COLO668 (cell line): ENCODE measurements at regions not wholly inside any gene's neighbourhood (a gene's known extent, or its start where the extent isn't known, plus 50 kb on each side); places are given as distances from the start of the nearest gene placed in this dataset.
"Not testable (repeated sequence)": the region's sequence is repeated elsewhere in the genome, so short reads cannot be mapped to it uniquely, and the experiment has no call there.

Experiments
- DNase-seq: peaks from one replicate; lab custom pipeline; 2025; ENCODE audit not compliant: unreplicated experiment; lab: John Stamatoyannopoulos, UW

DNA sequence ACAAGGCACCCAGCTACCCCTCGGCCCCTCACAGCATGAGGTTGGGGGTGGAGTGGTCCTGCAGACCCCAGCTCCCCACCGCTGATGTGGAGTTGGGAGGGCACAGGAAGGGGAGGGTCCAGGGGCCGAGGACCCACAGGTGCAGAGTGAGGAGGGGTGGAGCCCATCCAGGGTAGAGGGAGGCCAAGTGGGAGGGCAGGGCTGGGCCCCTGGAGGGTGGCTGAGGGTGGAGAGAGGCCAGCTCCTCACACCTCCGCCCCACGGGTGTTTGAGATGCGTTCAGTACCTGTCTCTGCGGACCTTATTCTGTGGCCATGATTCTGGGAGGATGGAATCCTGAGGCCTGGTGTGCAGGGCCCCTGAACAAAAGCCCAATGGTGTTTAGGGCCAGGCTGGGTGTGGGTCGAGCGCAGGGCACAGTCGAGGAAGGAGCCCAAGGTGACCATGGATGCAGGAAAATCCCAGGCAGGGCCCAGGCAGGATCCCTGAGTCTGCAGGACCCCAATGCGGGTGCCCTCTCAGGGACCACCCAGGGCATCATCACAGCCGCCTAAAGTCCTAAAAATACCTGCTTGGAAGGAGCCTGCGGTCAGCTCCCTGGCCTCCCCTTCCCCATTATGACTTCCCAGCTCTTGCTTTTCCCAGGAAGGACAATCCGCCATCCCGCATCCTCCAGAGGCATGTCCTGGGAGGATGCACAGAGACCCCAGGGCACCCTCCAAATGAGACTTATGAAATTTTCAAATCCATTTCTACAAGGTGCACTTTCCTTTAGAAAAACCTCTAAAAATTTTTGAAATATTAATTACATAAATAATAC, 377.1 kb upstream of the SFSWAP start:
- DNase-seq: no peak

DNA sequence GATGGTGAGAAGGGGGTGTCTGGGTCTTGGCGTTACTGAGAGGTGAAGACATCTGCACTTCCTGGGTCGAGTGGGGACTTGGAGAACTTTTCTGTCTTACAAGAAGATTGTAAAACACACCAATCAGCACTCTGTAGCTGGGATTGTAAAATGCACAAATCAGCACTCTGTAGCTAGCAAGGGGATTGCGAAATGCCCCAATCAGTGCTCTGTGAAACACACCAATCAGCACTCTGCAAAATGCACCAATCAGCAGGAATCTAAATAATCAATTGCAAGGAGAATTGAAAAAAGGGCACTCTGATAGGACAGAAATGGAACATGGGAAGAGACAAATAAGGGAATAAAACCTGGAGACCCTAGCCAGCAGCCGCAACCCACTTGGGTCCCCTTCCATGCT, 376.1 kb upstream of the SFSWAP start:
- DNase-seq: no peak

DNA sequence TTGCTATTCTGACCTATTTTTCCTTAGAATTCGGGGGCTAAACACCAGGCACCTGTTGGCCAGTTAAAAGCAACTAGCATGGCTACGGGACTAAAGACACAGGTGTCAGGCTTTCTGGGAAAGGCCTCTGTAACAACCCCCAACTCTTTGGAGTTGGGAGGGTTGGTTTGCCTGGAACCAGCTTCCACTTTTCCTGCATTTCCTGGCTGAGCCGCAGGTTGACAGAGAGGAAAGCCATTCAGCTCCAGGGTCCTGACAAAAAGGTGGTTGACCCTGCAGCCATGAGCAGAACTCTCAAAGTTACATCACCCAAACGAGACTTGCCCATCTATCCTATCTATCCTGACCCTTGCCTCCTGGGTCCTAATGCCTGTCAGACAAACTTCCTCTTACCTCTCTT, 375.4 kb upstream of the SFSWAP start:
- no peak for DNase-seq

DNA sequence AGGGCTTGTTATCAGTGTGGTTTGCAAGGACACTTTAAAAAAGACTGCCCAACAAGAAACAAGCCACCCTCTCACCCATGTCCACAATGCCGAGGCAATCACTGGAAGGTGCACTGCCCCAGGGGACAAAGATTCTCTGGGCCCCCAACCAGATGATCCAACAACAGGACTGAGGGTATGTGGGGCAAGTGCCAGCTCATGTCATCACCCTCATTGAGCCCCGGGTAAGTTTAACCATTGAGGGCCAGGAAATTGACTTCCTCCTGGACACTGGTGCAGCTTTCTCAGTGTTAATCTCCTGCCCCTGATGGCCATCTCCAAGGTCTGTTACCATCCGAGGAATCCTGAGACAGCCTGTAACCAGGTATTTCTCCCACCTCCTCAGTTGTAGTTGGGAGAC, 373.0 kb upstream of the SFSWAP start:
- DNase-seq: not testable (repeated sequence)

DNA sequence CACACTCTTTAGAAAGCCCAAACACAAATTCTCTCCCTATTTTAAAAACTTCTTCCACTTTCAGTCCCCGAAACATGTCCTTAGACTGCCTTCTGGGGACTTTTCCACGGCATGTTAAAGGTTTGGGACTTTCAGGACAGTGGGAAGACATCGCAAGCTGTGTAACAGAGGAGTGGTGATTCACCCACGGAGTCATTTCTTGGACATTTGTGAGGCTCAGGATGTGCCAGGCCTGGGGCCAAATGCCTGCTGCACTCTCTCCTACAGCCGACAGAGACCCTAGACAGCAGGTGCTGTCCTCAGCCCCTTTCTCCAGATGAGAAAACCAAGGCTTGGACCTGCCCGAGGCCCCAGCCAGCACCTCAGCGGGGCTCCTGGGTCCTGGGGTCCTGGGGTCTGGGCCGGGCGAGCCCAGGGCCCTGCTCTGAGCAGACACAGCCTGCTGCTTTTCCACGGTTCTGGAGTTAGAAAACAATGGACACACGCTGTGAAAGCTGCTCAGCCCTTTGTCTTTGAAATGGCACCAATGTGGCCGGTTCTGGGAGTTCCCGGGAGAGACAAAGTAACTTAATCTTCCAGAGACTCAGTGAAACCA, 370.2 kb upstream of the SFSWAP start:
- no peak for DNase-seq

DNA sequence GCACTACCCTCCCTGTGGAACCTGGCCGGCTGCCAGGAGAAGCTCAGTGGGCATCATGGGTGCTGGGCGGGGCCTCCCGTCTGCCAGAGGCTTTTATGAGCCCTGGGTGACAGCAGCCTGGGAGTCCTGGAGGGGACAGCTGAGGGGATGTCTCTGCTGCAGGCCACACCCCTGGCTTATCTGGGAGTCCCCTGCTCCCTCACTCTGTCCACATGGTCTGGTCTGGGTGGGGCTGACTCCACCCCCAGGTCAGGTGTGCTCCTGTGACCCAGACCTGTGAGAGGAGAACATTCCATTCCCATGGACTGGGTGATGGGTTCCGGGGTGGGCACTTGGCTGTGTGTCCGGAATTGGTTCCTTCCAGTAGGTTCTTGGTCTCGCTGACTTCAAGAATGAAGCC, 369.3 kb upstream of the SFSWAP start:
- not testable (repeated sequence) for DNase-seq

DNA sequence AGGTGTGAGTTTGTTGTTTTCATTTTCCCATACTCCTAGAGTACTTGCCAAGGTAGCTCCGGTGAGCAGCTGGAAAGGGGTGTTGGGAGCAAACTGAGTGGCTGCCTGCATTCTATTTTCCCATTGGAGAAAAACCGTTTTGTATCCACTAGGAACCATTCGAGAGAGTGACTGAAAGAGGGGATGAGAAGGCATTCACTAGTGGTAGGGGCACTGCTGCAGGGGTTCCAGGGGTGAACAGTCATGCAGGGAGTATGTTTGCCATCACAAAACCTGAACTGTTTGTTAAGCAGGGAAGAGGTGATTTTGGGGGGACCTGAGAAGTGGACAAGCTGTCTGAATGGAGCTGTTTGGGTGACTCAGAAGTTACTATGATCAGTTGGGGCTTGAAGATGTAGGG, 367.5 kb upstream of the SFSWAP start:
- not testable (repeated sequence) for DNase-seq

DNA sequence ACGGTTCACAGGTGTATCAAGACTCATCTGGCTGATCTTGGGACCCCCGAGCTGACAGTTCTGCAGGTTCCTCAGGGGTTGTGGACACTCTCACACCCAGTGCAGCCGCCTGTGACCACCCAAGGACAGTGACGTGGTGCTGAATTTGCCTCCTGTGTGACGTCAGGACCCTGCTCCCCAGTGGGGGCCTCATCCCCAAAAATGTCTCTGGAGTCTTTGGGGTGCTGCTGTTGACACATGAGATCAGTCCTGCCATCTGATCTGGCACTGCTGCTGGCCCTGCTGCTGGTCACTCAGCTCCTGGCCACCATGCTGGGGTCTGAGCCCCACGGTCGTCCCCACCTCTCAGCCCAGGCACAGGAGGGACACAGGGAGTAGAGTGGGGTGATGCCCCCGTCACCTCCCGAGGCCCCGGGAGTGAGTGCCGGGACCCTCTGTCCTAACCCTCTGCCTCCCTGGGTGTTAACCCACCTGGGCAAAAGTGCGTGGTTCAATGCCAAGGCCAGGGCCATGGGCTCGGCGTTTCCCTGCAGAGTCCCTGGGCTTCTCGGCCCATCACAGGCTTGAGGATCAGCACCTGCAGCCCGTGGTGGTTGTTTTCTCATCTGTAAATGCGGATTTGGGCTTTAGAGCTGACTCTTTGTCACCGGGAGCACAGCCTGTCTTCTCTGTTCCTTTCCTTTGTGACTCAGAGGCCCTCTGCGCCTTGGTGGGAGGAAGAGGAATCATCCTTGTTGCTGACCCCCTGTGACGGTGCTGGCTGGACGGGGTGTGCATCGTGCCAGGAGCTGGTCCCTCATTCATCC, 366.0 kb upstream of the SFSWAP start:
- DNase-seq: not testable (repeated sequence)

DNA sequence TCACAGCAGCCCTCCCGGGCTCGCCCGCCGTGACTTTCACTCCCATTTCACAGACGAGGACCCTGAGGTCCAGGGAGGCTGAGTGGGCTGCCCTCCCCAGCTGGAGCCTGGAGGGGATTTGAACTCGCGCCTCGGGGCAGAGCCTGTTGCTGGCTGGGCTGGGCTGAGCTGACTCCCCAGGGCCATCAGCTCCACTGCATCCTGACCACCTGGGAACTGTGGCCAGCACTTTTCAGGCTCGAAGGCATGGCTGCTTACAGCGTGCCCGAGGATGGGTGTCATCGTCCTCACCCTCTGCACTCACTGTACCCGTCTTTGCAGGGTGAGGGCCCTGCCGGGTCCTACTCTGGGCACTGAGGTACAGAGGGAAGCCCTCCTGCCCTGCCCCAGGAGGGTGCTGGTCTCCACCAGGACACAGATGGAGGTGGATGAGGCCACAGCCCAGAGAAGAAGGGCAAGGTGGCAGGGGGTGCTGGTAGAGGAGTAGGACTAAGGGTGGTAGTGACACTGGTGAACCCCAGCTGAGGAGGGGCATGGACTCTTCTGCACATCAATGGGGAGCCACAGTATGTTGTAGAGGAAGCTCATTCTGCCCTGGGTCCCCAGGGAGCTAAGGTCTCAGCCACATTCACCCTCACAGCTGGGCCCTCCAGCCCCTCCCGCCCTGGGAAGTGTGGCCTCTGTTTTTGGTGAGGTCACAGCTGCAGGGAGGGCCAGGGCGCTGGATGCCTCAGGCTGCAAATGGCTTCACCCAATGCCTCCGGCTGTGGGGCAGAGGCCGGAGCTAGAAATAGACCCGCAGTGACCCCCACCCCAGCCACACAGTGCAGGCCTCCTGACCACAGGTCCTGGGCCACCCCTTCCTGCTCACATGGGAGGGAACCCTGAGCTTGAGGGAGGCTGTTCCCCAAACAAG, 365.1 kb upstream of the SFSWAP start:
- no peak for DNase-seq

DNA sequence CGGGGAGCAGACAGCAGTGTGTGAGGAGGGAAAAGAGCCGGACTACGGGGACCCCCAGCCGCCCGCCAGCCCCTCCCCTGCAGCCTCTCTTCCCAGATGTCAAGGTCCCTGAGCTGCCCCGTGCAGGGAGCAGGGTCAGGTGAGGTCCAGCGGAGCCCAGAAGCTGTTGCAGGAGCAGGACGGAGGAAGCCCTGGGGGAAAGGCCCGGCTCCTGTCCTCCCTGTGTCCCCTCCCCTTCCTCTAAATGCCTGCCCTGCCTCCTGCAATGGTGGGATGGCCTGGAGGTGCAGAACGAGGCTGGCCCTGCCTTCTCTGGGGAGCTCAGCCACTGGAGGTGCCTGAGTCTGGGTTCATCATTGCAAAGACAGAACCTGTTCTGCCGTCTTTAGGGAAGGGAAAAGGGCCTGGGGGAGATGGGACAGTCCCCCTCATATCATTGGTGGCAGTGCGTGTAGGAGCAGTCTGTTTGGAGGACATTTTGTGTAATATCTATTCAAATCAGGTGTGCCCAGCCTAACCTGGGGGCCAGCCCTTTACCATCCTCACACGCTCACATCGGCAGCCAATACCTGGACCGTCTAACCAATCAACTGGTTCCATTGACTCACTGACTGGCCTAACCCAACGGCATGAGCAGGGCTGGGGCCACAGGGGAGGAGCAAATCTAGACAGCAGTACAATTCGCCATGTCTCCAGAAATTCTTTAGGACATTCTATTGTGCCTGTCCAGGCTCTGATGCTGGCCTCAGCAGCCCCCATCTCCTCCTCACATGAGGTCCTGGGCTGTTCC, 364.1 kb upstream of the SFSWAP start:
- DNase-seq: no peak

DNA sequence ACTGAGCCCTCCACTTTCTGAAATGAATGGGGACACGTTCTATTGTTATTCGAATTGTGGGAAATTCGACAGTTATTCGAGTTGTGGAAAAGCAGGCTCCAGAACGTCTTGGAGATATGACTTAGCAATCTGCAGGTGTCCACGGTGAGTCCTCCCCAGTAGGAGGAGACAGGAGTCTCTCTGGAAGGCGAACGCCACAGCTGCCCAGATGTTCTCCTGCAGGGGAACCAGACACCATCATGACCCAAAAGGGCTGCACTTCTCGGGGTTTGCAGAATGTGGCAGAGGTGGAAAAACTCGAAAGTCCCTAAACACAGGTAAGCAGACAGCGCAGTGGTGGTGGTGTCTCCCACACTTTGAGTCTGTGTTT, 363.6 kb upstream of the SFSWAP start:
- DNase-seq: no peak

DNA sequence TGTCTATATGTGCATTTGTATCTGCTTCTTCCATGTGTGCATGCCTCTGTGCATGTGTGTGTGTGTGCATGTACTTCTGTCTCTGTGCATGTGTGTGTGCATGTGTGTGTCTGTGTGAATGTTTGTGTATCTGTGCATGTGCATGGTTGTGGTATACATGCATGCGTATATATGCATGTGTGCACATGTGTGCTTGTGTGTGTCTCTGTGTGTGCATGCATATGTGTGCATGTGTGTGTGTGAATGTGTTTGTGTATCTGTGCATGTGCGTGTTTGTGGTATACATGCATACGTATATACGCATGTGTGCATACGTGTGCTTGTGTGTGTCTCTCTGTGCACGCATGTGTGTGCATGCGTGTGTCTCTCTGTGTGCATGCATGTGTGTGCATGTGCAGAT, 363.2 kb upstream of the SFSWAP start:
- no peak for DNase-seq

DNA sequence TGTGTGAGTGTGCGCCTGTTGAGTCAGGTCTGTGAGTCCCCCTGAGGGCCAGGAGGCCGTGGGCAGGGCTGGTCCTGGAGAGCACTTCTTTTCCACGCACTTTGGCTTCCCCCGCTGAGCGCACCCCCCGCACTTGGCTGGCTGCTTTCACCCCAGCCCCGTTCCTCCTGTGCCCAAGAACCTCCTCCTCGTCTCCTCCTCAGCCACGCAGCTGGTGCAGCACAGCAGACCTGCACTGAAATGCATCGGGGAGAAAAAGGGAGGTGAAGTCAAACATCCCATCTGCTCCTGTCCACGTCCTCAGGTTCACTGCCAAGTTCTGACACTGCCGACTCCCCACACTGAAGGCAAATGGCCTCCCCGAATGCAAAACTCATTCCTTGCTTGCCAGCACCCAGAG, 362.7 kb upstream of the SFSWAP start:
- no peak for DNase-seq

DNA sequence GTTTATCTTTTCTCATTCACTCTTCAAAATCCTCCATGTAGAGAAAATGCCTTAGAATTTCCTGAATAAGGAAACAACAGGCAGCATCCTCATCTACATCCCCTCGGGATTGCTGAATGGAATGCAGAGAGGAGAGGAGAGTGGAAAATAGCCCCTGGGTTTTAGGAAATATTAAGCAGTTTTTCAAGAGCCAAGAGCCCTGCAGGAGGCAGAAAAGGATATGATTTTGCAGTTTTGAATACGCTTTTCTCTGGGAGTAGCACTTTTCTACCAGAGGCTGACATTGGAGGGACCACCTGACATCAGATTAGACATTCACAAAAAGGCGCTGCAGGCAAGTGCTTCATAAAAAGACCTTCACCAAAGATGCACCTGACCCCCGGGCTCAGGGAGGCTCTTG, 362.2 kb upstream of the SFSWAP start:
- no peak for DNase-seq

DNA sequence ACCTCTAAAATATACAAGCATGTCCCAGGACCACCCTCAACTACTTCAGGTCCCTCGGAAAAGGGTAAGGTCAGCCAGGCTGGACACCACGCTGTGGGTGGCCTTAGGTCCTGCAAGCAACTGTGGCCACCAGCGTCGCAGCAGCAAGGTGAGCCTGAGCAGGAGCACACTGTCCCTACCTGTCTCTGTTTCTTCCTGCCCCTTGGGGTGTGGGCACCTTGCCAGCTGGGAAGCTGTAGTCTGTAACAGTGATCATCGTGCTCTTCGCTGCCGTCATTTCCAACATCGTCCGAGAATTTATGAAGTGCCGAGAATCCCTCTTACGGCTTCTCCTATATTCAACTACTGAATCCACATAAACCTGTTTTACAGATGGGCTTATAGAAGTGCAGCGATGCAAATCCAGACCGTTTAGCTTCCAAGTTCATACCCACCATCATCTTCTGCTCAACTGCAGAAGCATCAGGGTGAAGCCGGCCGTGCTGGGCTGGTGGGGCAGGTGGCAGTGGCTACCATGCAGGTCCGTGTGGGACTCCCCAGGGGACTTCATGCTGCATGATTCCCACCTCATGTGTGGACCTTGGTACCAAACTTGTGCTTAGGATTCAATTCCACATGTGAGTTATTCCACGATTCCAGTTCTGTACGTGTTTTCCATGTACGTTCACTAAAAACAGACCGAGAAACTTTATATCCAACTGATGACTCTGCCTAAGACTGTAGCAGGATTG, 361.3 kb upstream of the SFSWAP start:
- DNase-seq: no peak

DNA sequence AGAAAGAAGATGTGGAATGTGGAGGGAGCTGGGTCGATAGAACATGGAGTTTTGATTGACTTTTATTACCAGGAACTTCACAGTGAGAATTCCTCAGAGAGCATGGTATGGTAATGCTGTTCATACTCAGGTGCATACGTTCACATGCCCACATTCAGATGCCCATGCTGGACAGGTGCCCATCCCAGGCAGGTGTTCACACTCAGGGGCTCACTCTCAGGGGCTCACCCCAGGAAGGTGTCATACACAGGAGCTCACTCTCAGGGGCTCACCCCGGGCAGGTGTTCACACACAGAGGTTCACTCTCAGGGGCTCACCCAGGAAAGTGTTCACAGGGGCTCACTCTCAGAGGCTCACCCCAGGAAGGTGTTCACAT, 360.0 kb upstream of the SFSWAP start:
- DNase-seq: no peak

DNA sequence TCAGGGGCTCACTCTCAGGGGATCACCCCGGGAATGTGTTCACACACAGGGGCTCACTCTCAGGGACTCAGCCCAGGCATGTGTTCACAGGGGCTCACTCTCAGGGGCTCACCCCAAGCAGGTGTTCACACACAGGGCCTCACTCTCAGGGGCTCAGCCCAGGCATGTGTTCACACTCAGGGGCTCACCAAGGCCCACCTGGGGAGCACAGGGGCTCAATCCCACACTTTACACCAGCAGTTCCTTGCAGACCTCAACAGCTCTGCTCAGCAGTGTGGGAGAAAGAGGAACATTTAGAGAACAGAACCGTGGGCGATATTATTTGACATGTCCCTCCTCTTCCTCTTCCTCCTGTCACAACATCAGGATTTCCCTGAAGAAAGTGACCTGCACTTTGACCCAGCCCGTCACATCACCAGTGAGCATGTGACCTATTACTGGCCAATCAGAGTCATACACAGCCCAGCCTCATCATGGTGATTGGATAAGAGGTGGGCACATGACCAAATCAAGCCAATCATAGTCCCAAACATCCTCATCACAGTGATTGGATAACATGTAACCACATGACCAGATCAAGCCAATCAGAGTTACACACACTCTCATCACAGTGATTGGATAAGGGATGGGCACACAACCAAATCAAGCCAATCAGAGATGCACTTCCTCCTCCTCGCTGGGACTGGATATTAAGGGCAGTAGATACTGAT, 359.4 kb upstream of the SFSWAP start:
- DNase-seq: no peak

DNA sequence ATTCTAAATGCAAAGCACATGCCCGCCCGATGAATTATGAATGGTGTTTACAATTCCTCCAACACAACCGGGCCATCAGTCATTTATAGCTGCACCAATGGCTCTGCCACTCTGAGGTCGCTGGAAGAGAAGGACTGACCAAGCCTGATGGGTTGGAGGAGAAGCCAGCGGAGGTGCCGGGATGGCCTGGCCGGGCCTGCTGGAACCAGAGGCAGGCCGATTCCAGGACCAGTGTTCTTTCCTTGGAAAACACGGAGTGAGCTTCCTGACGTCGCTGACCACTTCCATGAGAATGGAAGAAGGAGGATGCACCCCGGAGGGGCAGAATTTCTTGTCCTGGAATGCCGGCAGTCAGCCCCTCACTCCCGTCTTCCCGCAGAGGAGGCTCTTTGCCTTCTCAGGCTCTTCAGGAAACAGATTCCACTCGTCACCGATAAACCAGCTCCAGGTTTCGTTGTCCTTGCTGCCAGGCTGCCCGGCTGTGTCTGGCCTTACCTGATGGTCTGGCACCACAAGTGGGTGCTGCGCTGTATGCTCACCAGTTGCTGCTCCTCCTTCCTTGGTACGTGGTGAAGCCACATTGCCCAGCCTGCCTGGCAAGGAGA, 358.5 kb upstream of the SFSWAP start:
- DNase-seq: no peak

DNA sequence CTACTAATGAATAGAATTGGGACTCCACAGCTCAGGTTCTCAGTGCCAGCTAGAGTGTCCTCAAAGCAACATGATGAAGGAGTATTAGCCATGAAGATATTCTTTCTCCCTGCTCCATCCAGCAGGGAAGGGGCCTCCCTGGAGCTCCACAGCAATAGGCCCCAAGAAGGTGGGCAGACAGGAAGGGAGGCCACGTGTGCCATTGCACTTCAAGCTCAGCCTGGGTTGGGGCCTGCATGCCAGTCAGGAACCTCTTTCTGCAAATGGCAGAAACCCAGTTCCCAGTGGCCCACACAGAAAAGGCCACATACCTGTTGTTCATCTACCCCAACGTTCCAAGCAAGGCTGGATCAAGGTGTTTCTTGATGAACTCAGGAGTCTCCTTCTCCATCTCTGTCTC, 357.5 kb upstream of the SFSWAP start:
- DNase-seq: no peak
